PC-3 (cell line): ENCODE measurements at regions not wholly inside any gene's neighbourhood (a gene's known extent, or its start where the extent isn't known, plus 50 kb on each side); places are given as distances from the start of the nearest gene placed in this dataset.

Experiments
- ATAC-seq: fragments of 200-7000 bp; cut with Tn5 transposase; 2 replicates; pipeline ENCODE4 v1.9.1; 2020; ENCODE audit warnings: mild to moderate bottlenecking, moderate library complexity
- BruUV-seq: library from RNA; stranded (reverse); fragments of 400-500 nt; replicated peaks from 2 replicates; lab custom pipeline; 2021; lab: Mats Ljungman, UMichigan
- CTCF ChIA-PET: fragments of 300-600 bp; sonication (Branson Sonifier 250); formaldehyde crosslinking; loops from one replicate; lab custom pipeline; 2022; ENCODE audit warnings: antibody characterized with exemption; lab: Charles Lee
- POLR2A ChIA-PET: fragments of 300-600 bp; sonication (Branson Sonifier 250); formaldehyde crosslinking; loops from one replicate; lab custom pipeline; 2022; ENCODE audit warnings: antibody characterized with exemption; ENCODE audit not compliant: unreplicated experiment; lab: Charles Lee
- DNase-seq: peaks from one replicate; pipeline ENCODE4 v3.0.0-alpha.2; 2015
- H2AFZ ChIP-seq: fragments of 300-600 bp; sonication (generic); 2 replicates; pipeline ENCODE4 v1.6.0; 2016; ENCODE audit warnings: antibody characterized with exemption, low read length
- H3F3A ChIP-seq: fragments of 300-600 bp; sonication (generic); one replicate; pipeline ENCODE4 v1.6.0; 2017; ENCODE audit warnings: antibody characterized with exemption, low read length, control low read depth, mild to moderate bottlenecking; ENCODE audit not compliant: unreplicated experiment
- H3K27ac ChIP-seq: fragments of 300-600 bp; sonication (generic); 2 replicates; pipeline ENCODE4 v1.5.1; 2016; ENCODE audit warnings: mild to moderate bottlenecking, low read length
- H3K27me3 ChIP-seq: fragments of 300-600 bp; sonication (generic); 2 replicates; pipeline ENCODE4 v1.6.1; 2016; ENCODE audit warnings: low read length, mixed read lengths
- H3K36me3 ChIP-seq: fragments of 300-600 bp; sonication (generic); 2 replicates; pipeline ENCODE4 v1.6.1; 2016; ENCODE audit warnings: low read depth, mixed run types, low read length, mixed read lengths
- H3K4me1 ChIP-seq: fragments of 300-600 bp; sonication (generic); 2 replicates; pipeline ENCODE4 v1.5.1; 2016; ENCODE audit warnings: low read length; ENCODE audit not compliant: insufficient read depth
- H3K4me2 ChIP-seq: fragments of 300-600 bp; sonication (generic); 2 replicates; pipeline ENCODE4 v1.6.0; 2016; ENCODE audit warnings: low read length
- H3K4me3 ChIP-seq: fragments of 300-600 bp; sonication (generic); 2 replicates; pipeline ENCODE4 v1.5.1; 2016; ENCODE audit warnings: mild to moderate bottlenecking, low read length, mixed read lengths
- H3K79me2 ChIP-seq: fragments of 300-600 bp; sonication (generic); 2 replicates; pipeline ENCODE4 v1.6.1; 2017; ENCODE audit warnings: low read length, mixed read lengths
- H3K9ac ChIP-seq: fragments of 300-600 bp; sonication (generic); 2 replicates; pipeline ENCODE4 v1.6.0; 2016; ENCODE audit warnings: mild to moderate bottlenecking, low read length
- H3K9me2 ChIP-seq: fragments of 300-600 bp; sonication (generic); replicated peaks from 2 replicates; pipeline ENCODE4 v1.6.1; 2016; ENCODE audit warnings: mixed run types, low read length, mixed read lengths
- H3K9me3 ChIP-seq: fragments of 300-600 bp; sonication (generic); 2 replicates; pipeline ENCODE4 v1.6.1; 2016; ENCODE audit warnings: low read length, mixed read lengths
- H4K20me1 ChIP-seq: fragments of 300-600 bp; sonication (generic); 2 replicates; pipeline ENCODE4 v1.6.1; 2016; ENCODE audit warnings: low read length, mixed read lengths
- CTCF ChIP-seq: fragments of 300-600 bp; sonication (generic); conservative IDR thresholded peaks from 2 replicates; pipeline ENCODE4 v1.5.1; 2017; ENCODE audit warnings: antibody characterized with exemption, low read depth, mild to moderate bottlenecking, low read length
- EZH2 ChIP-seq: fragments of 300-600 bp; sonication (generic); IDR thresholded peaks from one replicate; pipeline ENCODE4 v1.6.1; 2017; ENCODE audit warnings: antibody characterized with exemption, mild to moderate bottlenecking, low read length; ENCODE audit not compliant: unreplicated experiment
- EZH2phosphoT487 ChIP-seq: fragments of 300-600 bp; sonication (generic); IDR thresholded peaks from 2 replicates; pipeline ENCODE4 v1.6.1; 2018; ENCODE audit warnings: mild to moderate bottlenecking, antibody characterized with exemption, low read length, borderline replicate concordance
- intact Hi-C: fragments of 100-400 bp; cut with micrococcal nuclease; formaldehyde crosslinking; loops from 2 replicates; pipeline ENCODE4 v1.9.0; 2023

DNA sequence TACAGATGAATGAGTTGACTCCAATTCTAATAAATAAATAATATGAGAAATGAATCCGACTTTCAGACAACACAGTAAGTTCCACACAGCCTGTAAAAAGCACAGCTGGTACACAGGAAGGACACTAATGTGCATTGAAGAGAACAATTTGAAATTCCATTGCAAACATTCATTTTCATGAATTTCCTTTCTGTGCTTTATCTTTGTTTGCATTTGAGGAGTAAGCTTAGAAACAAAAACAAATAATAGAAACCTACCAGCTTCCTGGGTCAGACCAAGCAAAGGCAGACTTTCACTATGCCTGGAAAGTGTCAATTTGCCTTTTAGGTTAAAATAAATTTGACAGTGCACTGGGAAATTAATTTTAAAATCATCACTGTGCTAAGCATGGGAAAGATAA lies 143.8 kb upstream of the VLDLR start:
- no peaks in the 10 kb centered on the region for H3K79me2 ChIP-seq
- H4K20me1 ChIP-seq: no peaks in the 10 kb centered on the region
- H3K36me3 ChIP-seq: no peaks in the 10 kb centered on the region
- 0 out of 2 replicates have a peak overlapping the region, but pooled peaks have one; percentile 8 for H3K4me2 ChIP-seq
- H3K9me3 ChIP-seq: no peaks in the 10 kb centered on the region
- DNase-seq (peak; percentile 69), ATAC-seq (peak; percentile 70)
- TF ChIP-seq EZH2 (no peak), CTCF (no peak), EZH2phosphoT487 (no peak)
- H3F3A ChIP-seq: no peaks in the 10 kb centered on the region
- no peak overlapping the region for H3K4me3 ChIP-seq
- H3K27me3 ChIP-seq: peaks cover 12% of the 10 kb centered on the region
- intact Hi-C loops: loop anchor here (10.0 kb wide), 1 partner anchor 357 kb away; no protein-coding TSS in a partner anchor
- H3K4me1 ChIP-seq: peaks cover 23% of the 10 kb centered on the region
- POLR2A ChIA-PET: no interaction called here
- H3K27ac ChIP-seq: peak overlapping the region; percentile 45
- CTCF ChIA-PET: interaction anchor here (0.6 kb wide), 1 partner anchor 179 kb away, joined by 3 read pairs; no protein-coding TSS in a partner anchor
- no peak overlapping the region for H2AFZ ChIP-seq
- no peaks in the 10 kb centered on the region for H3K9me2 ChIP-seq
- H3K9ac ChIP-seq: no peak overlapping the region
- BruUV-seq: no TSS peak

- no peak for TF ChIP-seq CTCF
- TF ChIP-seq EZH2: no peak
- TF ChIP-seq EZH2phosphoT487: no peak
- H3K79me2 ChIP-seq: no peaks in the 10 kb centered on the region
- ChIA-PET CTCF (interaction anchor here (0.6 kb wide), 1 partner anchor 178 kb away, joined by 3 read pairs; no protein-coding TSS in a partner anchor), POLR2A (no interaction called here)
- intact Hi-C loops: loop anchor here (10.0 kb wide), 1 partner anchor 356 kb away; no protein-coding TSS in a partner anchor
- no peak overlapping the region for H3K4me3 ChIP-seq
- no peaks in the 10 kb centered on the region for H3K36me3 ChIP-seq
- BruUV-seq: no TSS peak
- H3K4me1 ChIP-seq: peaks cover 23% of the 10 kb centered on the region
- DNase-seq (peak; percentile 34), ATAC-seq (peak; percentile 13; the same call in 1 of the 2 replicates)
- no peaks in the 10 kb centered on the region for H3K9me3 ChIP-seq
- no peak overlapping the region for H2AFZ ChIP-seq
- no peaks in the 10 kb centered on the region for H3K9me2 ChIP-seq
- peaks cover 18% of the 10 kb centered on the region for H3K27me3 ChIP-seq
- no peaks in the 10 kb centered on the region for H3F3A ChIP-seq
- no peak overlapping the region for H3K9ac ChIP-seq
- 0 out of 2 replicates have a peak overlapping the region, but pooled peaks have one; percentile 8 for H3K4me2 ChIP-seq
- H3K27ac ChIP-seq: peak overlapping the region; percentile 45; the same call in 1 of the 2 replicates
- H4K20me1 ChIP-seq: no peaks in the 10 kb centered on the region
These were observed 143.2 kb upstream of the VLDLR start for GRCh38 chr9:2478421-2478820.

- H4K20me1 ChIP-seq: no peaks in the 10 kb centered on the region
- H3K36me3 ChIP-seq: no peaks in the 10 kb centered on the region
- no peak overlapping the region for H3K9ac ChIP-seq
- H2AFZ ChIP-seq: no peak overlapping the region
- H3F3A ChIP-seq: no peaks in the 10 kb centered on the region
- H3K27ac ChIP-seq: no peak overlapping the region
- no peak for ATAC-seq
- DNase-seq: peak; percentile 16
- H3K27me3 ChIP-seq: peaks cover 21% of the 10 kb centered on the region
- no peak overlapping the region for H3K4me3 ChIP-seq
- no peaks in the 10 kb centered on the region for H3K79me2 ChIP-seq
- no peaks in the 10 kb centered on the region for H3K9me3 ChIP-seq
- BruUV-seq: no TSS peak
- intact Hi-C loops: loop anchor here (10.0 kb wide), 1 partner anchor 356 kb away; no protein-coding TSS in a partner anchor
- H3K4me2 ChIP-seq: no peak overlapping the region
- no peaks in the 10 kb centered on the region for H3K9me2 ChIP-seq
- TF ChIP-seq EZH2: no peak
- TF ChIP-seq EZH2phosphoT487: no peak
- TF ChIP-seq CTCF: no peak
- POLR2A ChIA-PET: no interaction called here
- peaks cover 23% of the 10 kb centered on the region for H3K4me1 ChIP-seq
- CTCF ChIA-PET: no interaction called here
These were observed 142.5 kb upstream of the VLDLR start for GRCh38 chr9:2479056-2479565.
